ENCODE measurements at regions not wholly inside any gene's neighbourhood (a gene's known extent, or its start where the extent isn't known, plus 50 kb on each side); places are given as distances from the start of the nearest gene placed in this dataset.
"Not testable (repeated sequence)": the region's sequence is repeated elsewhere in the genome, so short reads cannot be mapped to it uniquely, and the experiment has no call there.

DNA sequence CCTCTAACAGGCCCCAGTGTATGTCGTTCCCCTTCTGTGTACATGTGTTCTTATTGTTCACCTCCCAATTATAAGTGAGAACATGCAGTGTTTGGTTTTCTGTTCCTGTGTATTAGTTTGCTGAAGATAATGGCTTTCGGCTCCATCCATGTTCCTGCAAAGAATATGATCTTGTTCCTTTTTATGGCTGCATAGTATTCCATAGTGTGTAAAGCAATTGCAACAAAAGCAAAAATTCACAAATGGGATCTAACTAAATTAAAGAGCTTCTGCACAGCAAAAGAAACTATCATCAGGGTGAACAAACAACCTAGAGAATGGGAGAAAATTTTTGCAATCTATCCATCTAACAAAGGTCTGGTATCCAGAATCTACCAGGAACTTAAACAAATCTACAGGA, 102.2 kb upstream of the ZNF92 start:
- not testable (repeated sequence) for H3K4me1 Mint-ChIP-seq (ENCODE audit: low read depth); H3K4me3 Mint-ChIP-seq; H3K27ac Mint-ChIP-seq; DNase-seq (ENCODE audit: low spot score); H3K36me3 Mint-ChIP-seq (ENCODE audit: low read depth)
- Mint-ChIP-seq H3K9me3 (peaks cover 17% of the 10 kb centered on the region), H3K27me3 (ENCODE audit: low read depth) (peaks cover 28% of the 10 kb centered on the region)

DNA sequence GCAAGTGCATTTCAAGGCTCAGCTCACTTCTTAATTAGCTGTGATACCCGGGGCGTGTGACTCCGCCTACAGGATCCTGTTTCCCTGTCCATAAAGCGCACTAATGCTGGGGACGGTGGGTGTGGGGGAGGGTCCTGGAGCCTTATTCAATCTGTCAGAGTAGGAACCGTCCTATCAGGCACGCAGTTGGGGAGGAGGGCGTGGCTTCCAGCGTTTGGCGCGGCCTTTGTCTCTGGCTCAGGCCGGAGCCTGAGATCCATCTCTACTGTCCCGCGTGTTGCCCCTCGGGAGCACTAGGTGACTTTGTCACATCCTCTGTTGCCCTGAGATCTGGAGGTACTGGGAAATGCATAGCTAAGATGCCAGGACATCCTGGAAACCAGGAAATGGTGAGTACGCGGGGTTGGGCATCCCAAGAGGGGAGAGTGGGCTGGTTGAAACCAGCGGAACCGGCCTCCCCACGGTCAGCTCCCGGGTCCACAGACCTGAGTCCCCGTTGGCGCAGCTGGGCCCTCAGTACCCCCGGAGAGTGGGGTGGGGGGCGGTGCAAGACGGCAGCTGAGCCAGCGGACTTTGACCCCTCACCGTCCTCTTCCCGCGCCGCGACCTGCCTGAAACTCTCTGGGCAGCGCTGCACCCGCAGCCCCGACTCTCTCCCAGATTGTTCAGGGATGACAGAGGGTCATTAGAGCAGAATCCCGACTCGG, 104.4 kb upstream of the ZNF92 start:
- no peaks in the 10 kb centered on the region for H3K36me3 Mint-ChIP-seq (ENCODE audit: low read depth)
- H3K4me3 Mint-ChIP-seq: peak overlapping the region; percentile 86
- H3K27ac Mint-ChIP-seq: peak overlapping the region; percentile 73
- peaks cover 12% of the 10 kb centered on the region for H3K9me3 Mint-ChIP-seq
- DNase-seq (ENCODE audit: low spot score): peak; percentile 67
- peaks cover 5% of the 10 kb centered on the region for H3K4me1 Mint-ChIP-seq (ENCODE audit: low read depth)
- H3K27me3 Mint-ChIP-seq (ENCODE audit: low read depth): peaks cover 28% of the 10 kb centered on the region

DNA sequence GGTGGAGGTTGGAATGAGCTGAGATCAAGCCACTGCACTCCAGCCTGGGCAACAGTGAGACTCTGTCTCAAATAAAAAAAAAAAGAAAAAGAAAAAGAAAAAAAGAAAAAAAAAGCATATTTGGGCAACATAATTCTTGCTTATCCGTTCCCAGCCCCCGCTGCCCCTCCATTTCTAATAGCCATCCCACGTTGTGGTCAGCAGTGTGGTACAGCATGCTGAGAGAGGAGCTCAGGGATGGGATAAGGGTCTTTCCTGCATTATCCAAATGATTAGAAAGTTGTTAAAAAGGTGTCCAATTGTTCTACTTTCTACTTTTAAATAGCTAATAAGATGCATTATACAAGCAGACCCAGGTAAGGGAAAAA, 104.9 kb upstream of the ZNF92 start:
- Mint-ChIP-seq H3K27me3 (ENCODE audit: low read depth) (peaks cover 28% of the 10 kb centered on the region), H3K27ac (no peak overlapping the region), H3K36me3 (ENCODE audit: low read depth) (no peaks in the 10 kb centered on the region), H3K9me3 (peaks cover 10% of the 10 kb centered on the region), H3K4me3 (peak overlapping the region; percentile 86), H3K4me1 (ENCODE audit: low read depth) (peaks cover 5% of the 10 kb centered on the region)
- no peak for DNase-seq (ENCODE audit: low spot score)

DNA sequence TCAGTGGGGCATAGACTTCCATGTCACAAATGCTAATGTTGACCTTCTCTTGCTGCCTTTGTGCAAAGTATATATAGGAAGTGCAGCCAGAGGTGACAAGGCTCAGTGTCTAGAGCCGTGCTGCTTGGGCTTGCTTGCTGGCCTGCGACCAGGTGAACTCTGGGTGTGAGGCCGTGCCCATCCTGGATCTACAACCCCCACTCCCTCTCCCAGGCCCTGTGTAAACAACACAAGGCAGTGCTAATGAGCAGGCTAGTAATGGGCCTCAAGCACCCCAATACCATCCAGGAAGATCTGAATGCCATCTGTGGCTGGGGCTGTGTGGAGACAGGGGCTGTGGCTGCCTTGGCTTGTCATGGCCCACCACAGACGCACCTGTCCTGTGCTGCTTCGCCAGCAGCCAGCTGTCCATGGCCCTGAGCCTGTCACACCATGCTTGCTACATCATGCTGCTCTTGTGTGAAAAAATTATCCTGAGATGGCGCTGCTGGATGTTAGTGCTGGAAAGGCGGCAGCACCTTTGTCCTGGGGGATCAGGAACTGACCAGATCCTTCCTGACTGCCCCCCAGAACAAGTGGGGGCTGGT, 107.6 kb upstream of the ZNF92 start:
- H3K27ac Mint-ChIP-seq: no peak overlapping the region
- H3K36me3 Mint-ChIP-seq (ENCODE audit: low read depth): no peaks in the 10 kb centered on the region
- peaks cover 19% of the 10 kb centered on the region for H3K27me3 Mint-ChIP-seq (ENCODE audit: low read depth)
- DNase-seq (ENCODE audit: low spot score): no peak
- no peaks in the 10 kb centered on the region for H3K9me3 Mint-ChIP-seq
- H3K4me3 Mint-ChIP-seq: no peak overlapping the region
- peaks cover 5% of the 10 kb centered on the region for H3K4me1 Mint-ChIP-seq (ENCODE audit: low read depth)

- H3K9me3 Mint-ChIP-seq: no peaks in the 10 kb centered on the region
- peaks cover 9% of the 10 kb centered on the region for H3K27me3 Mint-ChIP-seq (ENCODE audit: low read depth)
- no peak overlapping the region for H3K4me3 Mint-ChIP-seq
- no peaks in the 10 kb centered on the region for H3K4me1 Mint-ChIP-seq (ENCODE audit: low read depth)
- DNase-seq (ENCODE audit: low spot score): no peak
- no peaks in the 10 kb centered on the region for H3K36me3 Mint-ChIP-seq (ENCODE audit: low read depth)
- no peak overlapping the region for H3K27ac Mint-ChIP-seq
Observed at GRCh38 chr7:65264258-65264657, 109.4 kb upstream of the ZNF92 start.

DNA sequence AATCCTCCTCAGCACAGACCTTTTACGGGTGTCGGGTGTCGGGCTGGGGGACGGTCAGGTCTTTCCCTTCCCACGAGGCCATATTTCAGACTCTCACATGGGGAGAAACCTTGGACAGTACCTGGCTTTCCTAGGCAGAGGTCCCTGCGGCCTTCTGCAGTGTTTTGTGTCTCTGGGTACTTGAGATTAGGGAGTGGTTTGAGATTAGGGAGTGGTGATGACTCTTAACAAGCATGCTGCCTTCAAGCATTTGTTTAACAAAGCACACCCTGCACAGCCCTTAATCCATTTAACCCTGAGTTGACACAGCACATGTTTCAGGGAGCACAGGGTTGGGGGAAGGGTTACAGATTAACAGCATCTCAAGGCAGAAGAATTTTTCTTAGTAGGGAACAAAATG, 113.0 kb upstream of the ZNF92 start:
- not testable (repeated sequence) for H3K36me3 Mint-ChIP-seq (ENCODE audit: low read depth); H3K4me3 Mint-ChIP-seq; H3K9me3 Mint-ChIP-seq; H3K4me1 Mint-ChIP-seq (ENCODE audit: low read depth); H3K27ac Mint-ChIP-seq; H3K27me3 Mint-ChIP-seq (ENCODE audit: low read depth); DNase-seq (ENCODE audit: low spot score)

- H3K27ac Mint-ChIP-seq; H3K27me3 Mint-ChIP-seq (ENCODE audit: low read depth); H3K4me3 Mint-ChIP-seq; DNase-seq (ENCODE audit: low spot score); H3K36me3 Mint-ChIP-seq (ENCODE audit: low read depth); H3K9me3 Mint-ChIP-seq; H3K4me1 Mint-ChIP-seq (ENCODE audit: low read depth): not testable (repeated sequence)
Observed at GRCh38 chr7:65259864-65260525, 113.7 kb upstream of the ZNF92 start.

DNA sequence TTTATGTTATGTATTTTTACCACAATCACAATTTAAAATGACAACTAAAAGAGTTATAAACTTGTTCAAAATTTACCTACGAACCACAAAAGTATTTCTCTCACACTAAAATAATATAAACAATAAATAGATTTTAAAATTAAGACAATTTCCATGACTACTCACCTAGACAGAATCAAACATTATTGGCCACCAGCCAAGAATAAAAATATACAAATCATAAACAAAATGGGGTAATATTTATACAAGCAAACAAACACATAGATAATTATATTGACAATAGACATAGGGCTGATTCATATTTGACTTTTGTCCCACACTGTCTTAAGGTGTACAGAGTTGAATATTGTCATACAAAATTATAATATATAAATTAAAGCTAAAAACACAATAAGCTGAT, 119.6 kb upstream of the ZNF92 start:
- Mint-ChIP-seq H3K27me3 (ENCODE audit: low read depth) (peaks cover 18% of the 10 kb centered on the region), H3K4me3 (no peak overlapping the region), H3K9me3 (no peaks in the 10 kb centered on the region), H3K36me3 (ENCODE audit: low read depth) (no peaks in the 10 kb centered on the region), H3K27ac (no peak overlapping the region), H3K4me1 (ENCODE audit: low read depth) (peaks cover 5% of the 10 kb centered on the region)
- DNase-seq (ENCODE audit: low spot score): no peak

DNA sequence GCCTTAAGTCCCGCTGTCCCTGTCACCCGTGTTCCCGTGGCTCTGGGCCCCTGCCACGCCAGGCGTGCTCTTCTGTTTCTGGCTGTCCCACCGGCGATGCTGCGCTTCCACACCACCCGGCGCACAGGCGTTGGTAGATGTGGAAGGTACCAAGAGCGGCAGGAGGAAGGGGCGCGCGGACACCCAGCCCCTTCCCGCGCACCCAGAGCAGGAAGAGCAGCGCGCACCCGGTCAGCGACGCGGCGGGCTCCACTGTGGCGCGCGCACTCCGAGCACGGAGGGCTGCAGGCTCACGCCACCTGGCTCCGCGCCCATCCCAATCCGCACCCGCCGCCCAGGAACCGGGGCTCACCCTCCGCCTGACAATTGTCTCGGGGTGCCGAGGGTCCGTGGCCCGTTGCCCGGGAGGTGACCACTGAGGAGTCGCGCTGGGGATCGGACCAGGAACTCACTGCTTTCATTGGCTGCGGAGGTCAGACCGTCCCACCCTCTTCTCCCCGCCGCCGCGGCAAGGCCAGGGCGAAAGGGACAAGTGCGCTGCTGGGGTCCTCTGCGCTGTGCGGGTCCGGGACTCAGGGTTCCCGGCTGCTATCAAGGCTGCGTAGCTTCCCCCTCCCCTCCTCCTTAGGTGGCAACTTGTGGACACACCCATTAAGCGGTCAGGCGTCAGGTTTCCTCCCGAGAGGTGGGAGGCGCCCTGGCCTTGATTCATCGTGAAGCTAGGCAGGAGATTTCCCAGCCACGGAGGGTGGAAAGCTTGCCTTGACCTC, 121.6 kb upstream of the ZNF92 start:
- Mint-ChIP-seq H3K27ac (peak overlapping the region; percentile 85), H3K9me3 (no peaks in the 10 kb centered on the region), H3K4me1 (ENCODE audit: low read depth) (peaks cover 5% of the 10 kb centered on the region), H3K36me3 (ENCODE audit: low read depth) (no peaks in the 10 kb centered on the region), H3K4me3 (peak overlapping the region; percentile 87), H3K27me3 (ENCODE audit: low read depth) (peaks cover 18% of the 10 kb centered on the region)
- DNase-seq (ENCODE audit: low spot score): peak; percentile 15

DNA sequence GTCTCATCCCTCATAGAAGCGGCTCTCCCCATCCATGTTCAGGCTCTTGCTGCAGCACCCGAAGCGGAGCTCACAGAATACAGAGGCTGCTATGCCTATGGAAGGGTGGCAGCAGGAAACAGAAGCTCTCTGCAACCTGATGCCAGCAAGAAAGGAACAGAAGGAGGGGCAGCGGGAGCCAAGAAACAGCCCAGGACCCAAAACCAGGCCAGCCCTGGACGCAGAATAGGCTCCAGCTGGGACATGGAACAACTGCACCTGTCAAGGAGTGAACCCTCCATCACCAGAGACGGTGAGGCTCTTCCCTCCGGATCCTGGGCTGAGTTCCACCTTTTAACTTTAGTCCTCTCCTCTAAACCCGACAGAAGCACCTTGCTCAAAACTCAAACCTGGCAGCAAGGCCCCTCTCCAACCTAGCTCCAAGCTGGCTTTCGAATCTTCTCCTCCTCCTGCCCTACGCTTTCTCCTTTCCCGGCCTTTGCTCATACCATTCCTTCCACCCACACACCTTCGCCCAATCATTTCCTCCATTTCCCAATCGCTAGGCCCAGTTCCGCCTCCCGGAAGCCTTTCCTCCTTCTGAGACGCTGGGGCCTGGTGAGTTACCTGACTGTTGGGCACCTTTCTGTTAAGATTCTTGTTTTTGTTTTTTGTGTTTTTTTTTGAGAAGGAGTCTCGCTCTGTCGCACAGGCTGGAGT, 122.8 kb upstream of the ZNF92 start:
- H3K9me3 Mint-ChIP-seq: no peaks in the 10 kb centered on the region
- H3K4me1 Mint-ChIP-seq (ENCODE audit: low read depth): peaks cover 5% of the 10 kb centered on the region
- H3K27ac Mint-ChIP-seq: no peak overlapping the region
- peaks cover 18% of the 10 kb centered on the region for H3K27me3 Mint-ChIP-seq (ENCODE audit: low read depth)
- H3K36me3 Mint-ChIP-seq (ENCODE audit: low read depth): no peaks in the 10 kb centered on the region
- H3K4me3 Mint-ChIP-seq: peak overlapping the region; percentile 87
- DNase-seq (ENCODE audit: low spot score): no peak

GRCh38 chr7:65250216-65250615, 123.4 kb upstream of the ZNF92 start:
- Mint-ChIP-seq H3K27ac (no peak overlapping the region), H3K4me3 (peak overlapping the region; percentile 48), H3K27me3 (ENCODE audit: low read depth) (peaks cover 18% of the 10 kb centered on the region), H3K4me1 (ENCODE audit: low read depth) (peaks cover 5% of the 10 kb centered on the region), H3K9me3 (no peaks in the 10 kb centered on the region), H3K36me3 (ENCODE audit: low read depth) (no peaks in the 10 kb centered on the region)
- no peak for DNase-seq (ENCODE audit: low spot score)

GRCh38 chr7:65247491-65247890, 126.2 kb upstream of the ZNF92 start:
- Mint-ChIP-seq H3K9me3 (no peaks in the 10 kb centered on the region), H3K4me1 (ENCODE audit: low read depth) (peaks cover 3% of the 10 kb centered on the region), H3K27ac (no peak overlapping the region), H3K4me3 (no peak overlapping the region), H3K36me3 (ENCODE audit: low read depth) (no peaks in the 10 kb centered on the region), H3K27me3 (ENCODE audit: low read depth) (peaks cover 14% of the 10 kb centered on the region)
- no peak for DNase-seq (ENCODE audit: low spot score)

DNA sequence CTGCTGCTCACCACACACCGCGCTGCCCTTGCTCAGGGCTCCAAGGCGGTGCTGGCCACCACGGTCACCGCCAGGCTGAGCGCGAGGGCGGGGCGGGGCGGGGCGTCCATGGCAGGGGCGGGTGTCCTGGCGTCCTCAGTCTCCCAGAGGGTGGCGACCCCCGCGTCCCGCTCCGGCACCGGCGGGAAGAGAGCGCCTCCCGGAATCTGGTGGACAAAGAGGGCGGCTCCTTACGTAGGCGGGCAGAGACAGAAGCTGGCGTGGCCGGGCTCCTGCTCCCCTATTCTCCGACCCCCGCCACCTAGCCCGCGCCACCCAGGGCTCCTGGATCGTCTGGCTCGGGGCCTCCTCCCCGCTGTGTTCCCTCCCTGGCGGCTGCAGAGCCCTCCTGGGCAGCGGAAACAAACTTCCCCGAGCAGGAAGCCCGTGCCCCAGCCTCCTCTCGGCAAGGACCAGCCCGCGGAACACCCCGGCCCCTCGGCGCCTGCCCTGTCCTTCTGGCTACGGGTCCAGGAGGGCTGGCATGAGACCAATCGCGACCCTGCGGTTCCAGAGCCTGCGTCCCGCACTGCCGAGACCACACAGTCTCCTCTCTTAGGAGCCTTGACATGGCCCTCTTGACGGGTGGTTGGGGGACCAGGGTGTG, 133.8 kb upstream of the ZNF92 start:
- Mint-ChIP-seq H3K4me1 (ENCODE audit: low read depth) (no peaks in the 10 kb centered on the region), H3K36me3 (ENCODE audit: low read depth) (no peaks in the 10 kb centered on the region), H3K27ac (no peak overlapping the region), H3K27me3 (ENCODE audit: low read depth) (peaks cover 32% of the 10 kb centered on the region), H3K4me3 (peak overlapping the region; percentile 42), H3K9me3 (no peaks in the 10 kb centered on the region)
- DNase-seq (ENCODE audit: low spot score): no peak
